ENCODE measurements at regions not wholly inside any gene's neighbourhood (a gene's known extent, or its start where the extent isn't known, plus 50 kb on each side); places are given as distances from the start of the nearest gene placed in this dataset.

DNA sequence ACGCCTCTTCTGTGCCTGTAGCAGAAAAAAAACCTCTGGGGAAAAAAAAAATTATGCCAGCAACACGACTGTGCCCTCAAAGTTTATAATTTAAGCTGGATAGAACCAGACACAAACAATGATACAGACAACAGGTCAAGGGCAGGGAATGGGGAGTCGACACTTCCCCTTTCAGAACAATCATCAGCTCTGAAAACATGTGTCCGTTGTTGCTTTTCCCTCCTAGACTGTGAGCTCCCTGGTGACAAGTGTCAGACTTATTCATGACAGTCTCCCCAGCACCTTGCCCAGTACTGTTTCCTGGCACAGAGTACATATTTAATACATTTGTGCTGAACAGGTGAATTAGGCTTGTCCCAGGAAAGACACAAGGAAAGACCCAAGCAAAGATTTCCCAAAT, 178.3 kb downstream of the SOX9 start:
- TF ChIP-seq, protein P1, sequence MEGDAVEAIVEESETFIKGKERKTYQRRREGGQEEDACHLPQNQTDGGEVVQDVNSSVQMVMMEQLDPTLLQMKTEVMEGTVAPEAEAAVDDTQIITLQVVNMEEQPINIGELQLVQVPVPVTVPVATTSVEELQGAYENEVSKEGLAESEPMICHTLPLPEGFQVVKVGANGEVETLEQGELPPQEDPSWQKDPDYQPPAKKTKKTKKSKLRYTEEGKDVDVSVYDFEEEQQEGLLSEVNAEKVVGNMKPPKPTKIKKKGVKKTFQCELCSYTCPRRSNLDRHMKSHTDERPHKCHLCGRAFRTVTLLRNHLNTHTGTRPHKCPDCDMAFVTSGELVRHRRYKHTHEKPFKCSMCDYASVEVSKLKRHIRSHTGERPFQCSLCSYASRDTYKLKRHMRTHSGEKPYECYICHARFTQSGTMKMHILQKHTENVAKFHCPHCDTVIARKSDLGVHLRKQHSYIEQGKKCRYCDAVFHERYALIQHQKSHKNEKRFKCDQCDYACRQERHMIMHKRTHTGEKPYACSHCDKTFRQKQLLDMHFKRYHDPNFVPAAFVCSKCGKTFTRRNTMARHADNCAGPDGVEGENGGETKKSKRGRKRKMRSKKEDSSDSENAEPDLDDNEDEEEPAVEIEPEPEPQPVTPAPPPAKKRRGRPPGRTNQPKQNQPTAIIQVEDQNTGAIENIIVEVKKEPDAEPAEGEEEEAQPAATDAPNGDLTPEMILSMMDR (IDR thresholded peaks at IDR 0.05; ENCODE audit: low read length), result no peak
- no peak for TF ChIP-seq EZH2 (optimal IDR thresholded peaks at IDR 0.05; ENCODE audit: low read depth, low read length)
